BLaER1 (cell line): ENCODE measurements at regions not wholly inside any gene's neighbourhood (a gene's known extent, or its start where the extent isn't known, plus 50 kb on each side); places are given as distances from the start of the nearest gene placed in this dataset.

Experiments used
- H3K27ac ChIP-seq: shearing (Covaris generic); formaldehyde crosslinking; 2 replicates; pipeline ENCODE4 v1.8.1; 2022
- H3K27me3 ChIP-seq: shearing (Covaris generic); formaldehyde crosslinking; 2 replicates; pipeline ENCODE4 v1.8.1; 2022
- H3K36me3 ChIP-seq: shearing (Covaris generic); formaldehyde crosslinking; 2 replicates; pipeline ENCODE4 v1.8.1; 2022
- H3K4me1 ChIP-seq: shearing (Covaris generic); formaldehyde crosslinking; 2 replicates; pipeline ENCODE4 v1.8.1; 2022
- H3K4me2 ChIP-seq: shearing (Covaris generic); formaldehyde crosslinking; 2 replicates; pipeline ENCODE4 v1.8.1; 2022
- H3K4me3 ChIP-seq: shearing (Covaris generic); formaldehyde crosslinking; 2 replicates; pipeline ENCODE4 v1.8.1; 2022
- H3K9ac ChIP-seq: shearing (Covaris generic); formaldehyde crosslinking; 2 replicates; pipeline ENCODE4 v1.8.1; 2022
- H3K9me3 ChIP-seq: shearing (Covaris generic); formaldehyde crosslinking; 2 replicates; pipeline ENCODE4 v1.8.1; 2022
- H4K20me1 ChIP-seq: shearing (Covaris generic); formaldehyde crosslinking; 2 replicates; pipeline ENCODE4 v1.8.1; 2022
- Cebpa-rat ChIP-seq: shearing (Covaris generic); IDR thresholded peaks from 2 replicates; pipeline ENCODE4 v1.8.1; 2022

DNA sequence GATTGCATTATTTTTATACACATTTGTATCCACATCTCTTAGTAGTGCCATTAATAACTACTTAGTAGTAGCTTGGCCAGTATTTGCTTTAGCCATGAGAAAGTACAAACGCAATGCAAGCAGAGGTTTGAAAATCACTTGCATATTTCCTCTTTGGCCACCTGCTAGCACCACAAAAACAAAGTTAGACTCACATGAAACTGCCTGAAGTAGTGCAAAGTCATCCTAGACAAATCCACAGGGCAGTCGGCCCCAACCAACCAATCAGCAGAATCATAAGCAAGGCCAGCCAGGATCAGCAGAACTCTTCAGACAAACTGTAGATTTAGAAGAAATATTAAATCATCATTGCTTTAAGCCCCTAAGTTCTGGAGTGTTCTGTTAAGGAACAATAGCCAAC lies 135.2 kb upstream of the VGLL2 start:
- H3K4me3 ChIP-seq = no peak overlapping the region
- no peaks in the 10 kb centered on the region for H3K27me3 ChIP-seq
- H3K9ac ChIP-seq = no peak overlapping the region
- no peaks in the 10 kb centered on the region for H3K9me3 ChIP-seq
- H4K20me1 ChIP-seq = no peaks in the 10 kb centered on the region
- no peak overlapping the region for H3K27ac ChIP-seq
- no peak for TF ChIP-seq Cebpa-rat
- H3K4me1 ChIP-seq = no peaks in the 10 kb centered on the region
- no peaks in the 10 kb centered on the region for H3K36me3 ChIP-seq
- H3K4me2 ChIP-seq = no peak overlapping the region

DNA sequence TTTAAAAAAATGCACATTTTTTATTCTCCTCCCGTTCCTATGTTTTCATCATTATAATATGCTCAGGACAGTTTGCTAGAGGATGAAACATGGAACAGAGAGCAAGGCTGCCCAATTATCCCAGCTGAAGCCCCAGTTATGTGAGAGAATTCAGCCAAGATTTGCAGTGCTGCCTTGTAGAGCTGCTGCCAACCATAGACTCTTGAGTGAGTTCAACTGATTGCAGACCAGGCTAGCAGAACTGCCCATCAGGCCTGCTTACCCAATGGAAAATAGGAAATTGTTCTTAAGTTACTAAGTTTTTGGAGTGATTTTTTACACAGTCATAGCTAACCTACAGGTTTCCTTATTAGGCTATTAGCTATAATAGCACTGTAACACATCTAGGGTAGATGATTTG lies 128.7 kb upstream of the VGLL2 start:
- Histone ChIP-seq H3K4me1 (no peaks in the 10 kb centered on the region), H3K27ac (no peak overlapping the region), H3K9me3 (no peaks in the 10 kb centered on the region), H3K36me3 (no peaks in the 10 kb centered on the region), H3K27me3 (no peaks in the 10 kb centered on the region), H3K4me2 (no peak overlapping the region), H3K9ac (no peak overlapping the region), H4K20me1 (no peaks in the 10 kb centered on the region), H3K4me3 (no peak overlapping the region)
- TF ChIP-seq Cebpa-rat = no peak

DNA sequence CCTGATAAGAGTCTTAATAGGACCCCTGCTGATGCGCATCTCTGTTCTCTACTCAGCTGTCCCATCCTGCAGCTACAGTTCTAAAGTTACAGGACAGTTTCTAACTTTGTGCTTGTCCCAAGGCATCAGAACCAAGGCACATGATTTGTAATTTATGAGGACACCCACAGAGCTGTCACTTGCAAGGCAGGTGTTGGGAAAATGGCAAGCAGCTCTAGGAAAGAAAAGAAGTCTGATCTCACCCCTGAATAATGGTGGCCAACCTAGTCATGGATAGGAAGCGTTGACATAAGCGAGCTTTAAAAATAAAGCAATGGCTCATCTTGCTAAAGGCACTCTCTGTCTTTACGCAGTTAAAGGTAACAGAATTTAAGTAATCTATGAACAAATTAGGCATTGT lies 127.6 kb upstream of the VGLL2 start:
- Histone ChIP-seq H3K9ac (no peak overlapping the region), H3K27me3 (no peaks in the 10 kb centered on the region), H3K4me1 (no peaks in the 10 kb centered on the region), H3K27ac (no peak overlapping the region), H3K9me3 (no peaks in the 10 kb centered on the region), H3K4me3 (no peak overlapping the region), H3K4me2 (no peak overlapping the region), H3K36me3 (no peaks in the 10 kb centered on the region), H4K20me1 (no peaks in the 10 kb centered on the region)
- TF ChIP-seq Cebpa-rat = no peak

DNA sequence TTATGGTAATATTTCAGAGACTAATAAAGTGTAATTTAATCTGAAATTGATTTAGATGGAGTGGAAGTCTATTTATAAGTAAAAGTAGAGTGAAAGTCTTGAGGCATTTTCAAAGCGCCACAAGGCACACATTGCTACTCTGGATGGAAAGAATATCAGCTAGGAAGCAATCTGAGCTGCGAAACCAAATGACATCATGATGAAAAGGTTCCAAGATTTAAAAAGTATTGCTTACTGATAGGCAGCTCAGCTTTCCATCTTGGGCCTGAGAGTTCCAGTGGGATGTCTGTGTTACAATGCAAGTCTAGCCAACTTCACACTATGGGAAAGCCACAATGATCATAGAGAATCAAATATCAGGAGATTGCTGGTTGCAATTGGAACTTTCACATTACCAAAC lies 126.9 kb upstream of the VGLL2 start:
- no peak overlapping the region for H3K4me3 ChIP-seq
- no peaks in the 10 kb centered on the region for H3K36me3 ChIP-seq
- no peaks in the 10 kb centered on the region for H3K4me1 ChIP-seq
- no peak overlapping the region for H3K27ac ChIP-seq
- H4K20me1 ChIP-seq = no peaks in the 10 kb centered on the region
- no peaks in the 10 kb centered on the region for H3K27me3 ChIP-seq
- H3K9ac ChIP-seq = no peak overlapping the region
- H3K9me3 ChIP-seq = no peaks in the 10 kb centered on the region
- H3K4me2 ChIP-seq = no peak overlapping the region
- TF ChIP-seq Cebpa-rat = no peak

DNA sequence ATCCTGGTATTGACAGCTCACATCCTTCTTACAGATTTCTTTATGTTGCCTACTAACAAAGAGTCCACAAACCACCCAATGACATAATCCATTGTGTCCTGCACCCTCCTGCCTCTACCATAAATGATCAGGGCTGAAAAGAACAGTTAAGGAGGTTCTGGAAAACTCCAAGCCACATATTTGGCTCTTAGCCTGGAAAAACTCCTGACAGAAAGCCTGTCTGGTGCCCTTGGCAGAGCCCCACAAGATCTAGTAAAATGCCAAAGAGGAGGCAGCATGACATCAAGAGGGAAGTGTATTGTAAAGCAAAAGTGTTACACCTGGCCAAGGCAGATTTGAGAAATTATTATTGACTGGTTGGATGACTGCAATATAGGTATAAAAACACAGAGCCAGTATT lies 126.4 kb upstream of the VGLL2 start:
- TF ChIP-seq Cebpa-rat = no peak
- no peak overlapping the region for H3K4me2 ChIP-seq

DNA sequence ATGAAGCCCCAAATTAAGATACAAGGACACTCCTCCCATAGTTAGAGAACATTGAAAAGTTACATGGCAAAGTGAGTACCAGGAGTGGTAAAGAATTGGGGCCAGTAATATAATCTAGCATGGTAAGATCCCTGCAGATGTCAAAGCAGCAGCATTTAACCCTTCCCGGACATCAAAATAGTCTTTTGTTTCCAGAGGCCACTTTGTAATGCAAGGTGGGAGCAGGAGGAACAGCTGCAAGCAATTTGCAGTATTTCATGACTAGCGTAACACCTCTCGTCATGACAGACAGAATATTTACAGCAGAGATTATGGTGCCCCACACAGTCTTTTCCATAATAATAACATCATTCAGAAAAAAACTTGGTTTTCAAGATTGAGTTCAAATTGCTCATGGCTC lies 123.2 kb upstream of the VGLL2 start:
- TF ChIP-seq Cebpa-rat = no peak

More for the DNA sequence above, 126.4 kb upstream of the VGLL2 start:
- no peaks in the 10 kb centered on the region for H3K27me3 ChIP-seq
- H3K4me3 ChIP-seq = no peak overlapping the region
- no peaks in the 10 kb centered on the region for H3K4me1 ChIP-seq
- H3K36me3 ChIP-seq = no peaks in the 10 kb centered on the region
- H3K9me3 ChIP-seq = no peaks in the 10 kb centered on the region
- no peaks in the 10 kb centered on the region for H4K20me1 ChIP-seq
- H3K9ac ChIP-seq = no peak overlapping the region
- H3K27ac ChIP-seq = no peak overlapping the region

DNA sequence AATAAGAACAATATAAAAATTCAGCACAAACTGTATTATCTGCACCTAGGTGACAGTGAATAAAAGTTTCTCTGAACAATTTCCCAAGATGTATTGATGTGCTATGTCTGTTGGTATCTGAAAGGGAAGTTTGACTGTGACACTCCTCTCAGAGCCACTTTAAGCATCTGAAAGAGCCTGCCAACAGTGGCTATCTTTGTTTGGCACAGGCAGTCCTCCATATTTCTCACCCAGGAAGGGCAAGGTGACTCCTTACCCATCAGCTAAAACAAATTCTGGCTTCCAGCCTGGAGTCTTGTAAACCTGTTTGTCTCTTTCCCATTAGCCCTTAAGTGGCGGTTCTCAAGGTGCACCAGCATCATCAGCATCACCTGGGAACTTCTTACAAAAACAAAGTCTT lies 122.4 kb upstream of the VGLL2 start:
- H3K27ac ChIP-seq = no peak overlapping the region
- peaks cover 20% of the 10 kb centered on the region for H3K9me3 ChIP-seq
- H3K4me3 ChIP-seq = no peak overlapping the region
- no peaks in the 10 kb centered on the region for H3K36me3 ChIP-seq
- H3K27me3 ChIP-seq = no peaks in the 10 kb centered on the region
- TF ChIP-seq Cebpa-rat = no peak
- H4K20me1 ChIP-seq = no peaks in the 10 kb centered on the region
- no peak overlapping the region for H3K4me2 ChIP-seq
- H3K9ac ChIP-seq = no peak overlapping the region
- H3K4me1 ChIP-seq = no peaks in the 10 kb centered on the region

More for the DNA sequence above, 123.2 kb upstream of the VGLL2 start:
- Histone ChIP-seq H3K27ac (no peak overlapping the region), H3K9me3 (peaks cover 20% of the 10 kb centered on the region), H3K27me3 (no peaks in the 10 kb centered on the region), H3K4me2 (no peak overlapping the region), H3K4me1 (no peaks in the 10 kb centered on the region), H4K20me1 (no peaks in the 10 kb centered on the region), H3K9ac (no peak overlapping the region), H3K4me3 (no peak overlapping the region), H3K36me3 (no peaks in the 10 kb centered on the region)

DNA sequence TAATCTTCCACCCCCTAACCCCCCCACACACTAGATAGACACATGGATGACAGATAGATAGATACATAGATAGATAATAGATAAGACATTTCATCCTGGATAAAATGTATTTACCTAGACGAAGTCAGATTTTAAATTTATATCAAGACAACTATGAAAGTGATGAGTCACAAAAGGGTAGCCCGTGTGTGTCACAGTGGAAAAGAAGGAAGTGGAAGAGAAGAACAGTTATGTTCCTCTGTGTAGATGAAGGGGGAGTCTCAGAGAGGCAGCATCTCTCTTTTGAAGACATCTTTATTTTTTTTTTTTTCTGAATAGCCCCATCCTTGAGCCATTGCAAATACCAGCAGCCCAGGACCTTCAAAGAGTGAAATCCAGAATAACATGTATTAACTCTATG lies 121.7 kb upstream of the VGLL2 start:
- Histone ChIP-seq H3K9ac (no peak overlapping the region), H4K20me1 (no peaks in the 10 kb centered on the region), H3K36me3 (no peaks in the 10 kb centered on the region), H3K27me3 (no peaks in the 10 kb centered on the region), H3K27ac (no peak overlapping the region), H3K4me2 (no peak overlapping the region), H3K4me3 (no peak overlapping the region), H3K4me1 (no peaks in the 10 kb centered on the region), H3K9me3 (peaks cover 20% of the 10 kb centered on the region)
- TF ChIP-seq Cebpa-rat = no peak

DNA sequence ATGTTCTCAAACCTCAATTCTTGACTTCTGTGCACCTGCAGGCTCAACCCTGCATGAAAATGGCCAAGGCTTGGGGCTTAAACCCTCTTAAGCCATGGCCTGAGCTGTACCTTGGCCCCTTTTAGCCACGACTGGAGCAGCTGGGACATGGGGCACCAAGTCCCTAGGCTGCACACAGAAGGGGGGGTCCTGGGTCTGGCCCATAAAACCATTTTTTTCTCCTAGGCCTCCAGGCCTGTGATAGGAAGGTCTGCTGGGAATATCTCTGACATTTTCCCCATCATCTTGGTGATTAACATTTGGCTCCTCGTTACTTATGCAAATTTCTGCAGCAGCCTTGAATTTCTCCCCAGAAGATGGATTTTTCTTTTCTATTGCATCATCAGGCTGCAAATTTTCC lies 119.4 kb upstream of the VGLL2 start:
- no peak overlapping the region for H3K4me2 ChIP-seq
- H3K27me3 ChIP-seq = no peaks in the 10 kb centered on the region
- H3K27ac ChIP-seq = no peak overlapping the region
- H3K4me1 ChIP-seq = no peaks in the 10 kb centered on the region
- peaks cover 23% of the 10 kb centered on the region for H3K9me3 ChIP-seq
- no peak for TF ChIP-seq Cebpa-rat
- no peaks in the 10 kb centered on the region for H3K36me3 ChIP-seq
- H4K20me1 ChIP-seq = no peaks in the 10 kb centered on the region
- H3K9ac ChIP-seq = no peak overlapping the region
- H3K4me3 ChIP-seq = no peak overlapping the region

DNA sequence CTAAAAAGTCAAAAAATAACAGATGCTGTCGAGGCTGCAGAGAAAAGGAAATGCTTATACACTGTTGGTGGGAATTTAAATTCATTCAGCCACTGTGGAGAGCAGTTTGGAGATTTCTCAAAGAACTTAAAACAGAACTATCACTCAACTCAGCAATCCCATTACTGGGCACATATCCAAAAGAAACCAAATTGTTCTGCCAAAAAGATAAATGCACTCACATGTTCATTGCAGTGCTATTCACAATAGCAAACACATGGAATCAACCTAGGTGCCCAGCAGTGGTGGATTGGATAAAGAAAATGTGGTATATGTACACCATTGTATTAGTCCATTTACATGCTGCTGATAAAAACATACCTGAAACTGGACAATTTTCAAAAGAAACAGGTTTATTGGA lies 116.0 kb upstream of the VGLL2 start:
- Histone ChIP-seq H3K9me3 (peaks cover 29% of the 10 kb centered on the region), H3K9ac (no peak overlapping the region), H4K20me1 (no peaks in the 10 kb centered on the region), H3K27me3 (no peaks in the 10 kb centered on the region), H3K27ac (no peak overlapping the region), H3K4me1 (no peaks in the 10 kb centered on the region), H3K4me2 (no peak overlapping the region), H3K36me3 (no peaks in the 10 kb centered on the region), H3K4me3 (no peak overlapping the region)
- no peak for TF ChIP-seq Cebpa-rat

DNA sequence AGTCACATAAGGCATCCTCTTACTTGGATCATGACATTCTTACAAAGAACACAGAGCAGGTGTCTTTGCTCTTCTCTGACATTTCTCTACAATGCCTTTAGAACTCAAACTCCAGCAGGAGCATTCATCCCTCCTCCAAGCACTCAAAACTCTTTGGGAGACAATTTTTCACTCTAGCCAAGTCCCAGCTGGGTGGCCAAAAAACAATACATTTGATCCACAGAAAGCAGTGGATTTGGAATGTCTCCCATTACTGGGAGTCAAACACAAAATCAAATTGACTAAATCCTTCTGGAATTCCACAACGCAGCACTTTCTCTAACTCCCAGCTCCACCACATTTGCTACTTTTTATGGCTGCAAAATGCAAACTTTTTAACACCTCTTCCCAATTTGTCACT lies 108.6 kb upstream of the VGLL2 start:
- Histone ChIP-seq H3K4me1 (no peaks in the 10 kb centered on the region), H4K20me1 (no peaks in the 10 kb centered on the region), H3K27me3 (no peaks in the 10 kb centered on the region), H3K27ac (no peak overlapping the region), H3K4me3 (no peak overlapping the region), H3K9ac (no peak overlapping the region), H3K4me2 (no peak overlapping the region), H3K36me3 (no peaks in the 10 kb centered on the region), H3K9me3 (0 out of 2 replicates have a peak, but pooled peaks cover 2% of the 10 kb centered on the region)
- TF ChIP-seq Cebpa-rat = no peak
